ENCODE measurements at regions not wholly inside any gene's neighbourhood (a gene's known extent, or its start where the extent isn't known, plus 50 kb on each side); places are given as distances from the start of the nearest gene placed in this dataset.

DNA sequence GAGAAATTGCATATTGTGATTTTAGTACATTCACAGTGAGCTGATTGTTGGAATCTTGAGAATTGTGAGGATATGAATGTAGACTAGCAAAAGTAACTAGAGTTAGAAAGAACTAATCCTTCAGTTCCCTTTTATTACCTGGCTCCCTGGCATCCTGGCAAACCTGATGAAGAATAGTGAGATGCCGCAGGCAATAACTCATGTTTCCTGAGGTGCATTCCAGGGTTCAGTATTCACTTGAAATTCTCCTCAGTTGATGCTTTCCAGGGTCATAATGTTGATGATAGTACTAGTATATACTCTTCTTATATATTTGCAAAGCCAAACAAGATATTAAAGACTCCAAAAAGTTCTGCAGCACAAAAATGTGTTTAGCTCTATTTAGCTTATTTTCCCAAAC lies 432.1 kb upstream of the CELF4 start:
- intact Hi-C loops (cut with DNase I): no loop called here

DNA sequence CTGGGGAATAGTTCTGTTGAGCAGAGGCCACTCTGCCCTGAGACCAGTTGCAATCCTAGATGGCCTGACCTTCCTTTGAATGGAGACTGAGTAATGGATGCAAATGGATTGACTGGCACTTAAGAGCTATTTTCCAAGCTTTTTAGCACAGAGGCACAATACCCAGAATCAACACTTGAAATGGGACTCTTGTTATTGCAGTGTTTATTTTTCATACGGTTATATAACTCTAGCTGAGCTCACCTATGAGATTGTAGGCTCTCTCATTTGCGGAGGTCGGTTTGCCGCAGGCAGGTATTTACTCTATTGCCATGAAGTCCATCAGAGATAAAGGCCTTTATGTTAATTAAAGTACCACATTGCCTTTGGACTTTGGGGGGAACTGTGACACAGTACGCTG lies 422.3 kb upstream of the CELF4 start:
- H3K4me1 ChIP-seq: no peaks in the 10 kb centered on the region
- H3K27me3 ChIP-seq: no peaks in the 10 kb centered on the region
- intact Hi-C loops (cut with DNase I): no loop called here
- H3K9me3 ChIP-seq: no peaks in the 10 kb centered on the region
- no peaks in the 10 kb centered on the region for H3K36me3 ChIP-seq
- H3K27ac ChIP-seq: no peak overlapping the region
- no peak overlapping the region for H3K4me3 ChIP-seq
- DNase-seq: no peak
- 56 to 83% methylated on average over 5 of the region's 5 CpGs for WGBS, 2 donors
- TF ChIP-seq POLR2AphosphoS5 (IDR thresholded peaks at IDR 0.05): no peak
- no peak for TF ChIP-seq POLR2A (IDR thresholded peaks at IDR 0.05)
- TF ChIP-seq EP300 (IDR thresholded peaks at IDR 0.05): no peak
- TF ChIP-seq, protein P1, sequence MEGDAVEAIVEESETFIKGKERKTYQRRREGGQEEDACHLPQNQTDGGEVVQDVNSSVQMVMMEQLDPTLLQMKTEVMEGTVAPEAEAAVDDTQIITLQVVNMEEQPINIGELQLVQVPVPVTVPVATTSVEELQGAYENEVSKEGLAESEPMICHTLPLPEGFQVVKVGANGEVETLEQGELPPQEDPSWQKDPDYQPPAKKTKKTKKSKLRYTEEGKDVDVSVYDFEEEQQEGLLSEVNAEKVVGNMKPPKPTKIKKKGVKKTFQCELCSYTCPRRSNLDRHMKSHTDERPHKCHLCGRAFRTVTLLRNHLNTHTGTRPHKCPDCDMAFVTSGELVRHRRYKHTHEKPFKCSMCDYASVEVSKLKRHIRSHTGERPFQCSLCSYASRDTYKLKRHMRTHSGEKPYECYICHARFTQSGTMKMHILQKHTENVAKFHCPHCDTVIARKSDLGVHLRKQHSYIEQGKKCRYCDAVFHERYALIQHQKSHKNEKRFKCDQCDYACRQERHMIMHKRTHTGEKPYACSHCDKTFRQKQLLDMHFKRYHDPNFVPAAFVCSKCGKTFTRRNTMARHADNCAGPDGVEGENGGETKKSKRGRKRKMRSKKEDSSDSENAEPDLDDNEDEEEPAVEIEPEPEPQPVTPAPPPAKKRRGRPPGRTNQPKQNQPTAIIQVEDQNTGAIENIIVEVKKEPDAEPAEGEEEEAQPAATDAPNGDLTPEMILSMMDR (IDR thresholded peaks at IDR 0.05): no peak

More for the DNA sequence above, 432.1 kb upstream of the CELF4 start:
- H3K27ac ChIP-seq: no peak overlapping the region
- 71 to 93% methylated on average over 1 of the region's 1 CpG for WGBS, 2 donors
- H3K4me1 ChIP-seq: no peaks in the 10 kb centered on the region
- DNase-seq: no peak
- no peaks in the 10 kb centered on the region for H3K27me3 ChIP-seq
- no peak overlapping the region for H3K4me3 ChIP-seq
- TF ChIP-seq POLR2A (IDR thresholded peaks at IDR 0.05) (no peak), EP300 (IDR thresholded peaks at IDR 0.05) (no peak), POLR2AphosphoS5 (IDR thresholded peaks at IDR 0.05) (no peak)
- TF ChIP-seq, protein P1 (IDR thresholded peaks at IDR 0.05): no peak
- no peaks in the 10 kb centered on the region for H3K9me3 ChIP-seq
- H3K36me3 ChIP-seq: no peaks in the 10 kb centered on the region

DNA sequence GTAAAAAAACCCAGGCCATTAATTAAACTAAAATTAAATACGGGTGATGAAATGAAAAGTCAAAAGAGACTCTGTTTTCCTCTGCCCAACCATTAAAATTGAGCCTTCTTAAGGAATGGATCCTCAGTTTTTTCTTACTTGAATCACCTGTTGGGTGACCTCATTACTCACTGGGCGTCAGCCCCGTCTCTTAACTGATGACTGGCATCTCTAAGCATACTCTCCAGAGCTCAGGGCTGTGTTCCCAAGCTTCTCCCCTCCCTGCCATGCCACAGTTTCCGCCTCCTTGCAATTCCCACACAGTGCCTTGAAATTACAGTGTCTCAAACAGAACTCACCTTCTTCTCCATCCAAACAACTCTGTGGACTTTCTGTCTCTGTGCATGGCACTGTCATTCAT lies 421.1 kb upstream of the CELF4 start:
- WGBS, 2 donors: 80 to 84% methylated on average over 4 of the region's 4 CpGs
- H3K9me3 ChIP-seq: no peaks in the 10 kb centered on the region
- H3K27ac ChIP-seq: no peak overlapping the region
- no peaks in the 10 kb centered on the region for H3K27me3 ChIP-seq
- H3K36me3 ChIP-seq: no peaks in the 10 kb centered on the region
- intact Hi-C loops (cut with DNase I): no loop called here
- H3K4me3 ChIP-seq: no peak overlapping the region
- no peak for DNase-seq
- TF ChIP-seq POLR2A (IDR thresholded peaks at IDR 0.05): no peak
- TF ChIP-seq, protein P1 (IDR thresholded peaks at IDR 0.05): no peak
- TF ChIP-seq EP300 (IDR thresholded peaks at IDR 0.05): no peak
- no peak for TF ChIP-seq POLR2AphosphoS5 (IDR thresholded peaks at IDR 0.05)
- no peaks in the 10 kb centered on the region for H3K4me1 ChIP-seq

DNA sequence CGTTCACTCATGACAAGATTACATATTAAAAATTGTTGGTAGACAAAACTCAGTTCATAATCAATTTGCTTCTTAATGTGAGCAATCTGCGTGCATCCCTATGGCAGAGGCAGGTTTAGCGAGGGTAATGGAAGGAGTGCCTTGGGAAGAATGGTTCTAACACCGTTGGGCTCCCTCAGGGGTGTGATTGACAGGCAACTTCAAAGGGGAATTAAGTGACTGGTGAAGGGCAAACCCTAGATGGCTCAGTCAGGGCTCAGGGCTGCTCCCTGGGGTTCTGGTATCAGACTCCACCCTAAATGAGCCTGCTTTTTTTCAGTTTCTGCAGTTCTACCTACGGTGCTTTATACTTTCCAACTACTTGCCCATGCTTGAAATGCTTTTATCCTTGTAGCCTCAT lies 419.5 kb upstream of the CELF4 start:
- no peak for DNase-seq
- TF ChIP-seq POLR2A (IDR thresholded peaks at IDR 0.05) (no peak), POLR2AphosphoS5 (IDR thresholded peaks at IDR 0.05) (no peak)
- TF ChIP-seq, protein P1 (IDR thresholded peaks at IDR 0.05): no peak
- intact Hi-C loops (cut with DNase I): no loop called here
- H3K4me3 ChIP-seq: no peak overlapping the region
- no peak overlapping the region for H3K27ac ChIP-seq
- no peaks in the 10 kb centered on the region for H3K9me3 ChIP-seq
- no peaks in the 10 kb centered on the region for H3K27me3 ChIP-seq
- WGBS, 2 donors: 51 to 68% methylated on average over 5 of the region's 5 CpGs
- H3K36me3 ChIP-seq: no peaks in the 10 kb centered on the region
- H3K4me1 ChIP-seq: no peaks in the 10 kb centered on the region

DNA sequence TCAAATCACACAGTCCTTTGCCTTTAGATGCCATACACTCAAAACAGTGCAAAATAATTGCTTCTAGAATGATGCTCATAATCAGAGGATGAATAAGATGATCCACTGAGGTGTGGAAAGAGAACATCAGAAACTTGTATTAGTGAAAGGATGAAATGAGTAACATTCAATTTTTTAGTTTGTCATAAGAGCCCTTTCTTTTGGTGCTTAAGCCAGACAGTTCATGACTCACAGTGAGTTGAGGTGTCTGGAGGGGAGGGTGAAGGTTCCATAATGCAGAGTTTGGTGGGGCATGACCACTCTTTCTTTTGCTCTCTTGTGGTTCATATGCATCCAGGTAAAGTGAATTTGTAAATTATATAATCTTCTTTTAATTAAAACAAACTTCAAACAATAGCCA lies 415.0 kb upstream of the CELF4 start:
- no peaks in the 10 kb centered on the region for H3K27me3 ChIP-seq
- H3K9me3 ChIP-seq: no peaks in the 10 kb centered on the region
- H3K27ac ChIP-seq: no peak overlapping the region
- H3K4me1 ChIP-seq: no peaks in the 10 kb centered on the region
- H3K36me3 ChIP-seq: no peaks in the 10 kb centered on the region
- no peak overlapping the region for H3K4me3 ChIP-seq
- DNase-seq: no peak
- intact Hi-C loops (cut with DNase I): no loop called here
- TF ChIP-seq POLR2AphosphoS5 (IDR thresholded peaks at IDR 0.05) (no peak), POLR2A (IDR thresholded peaks at IDR 0.05) (no peak), EP300 (IDR thresholded peaks at IDR 0.05) (no peak)
- TF ChIP-seq, protein P1 (IDR thresholded peaks at IDR 0.05): no peak

Data from sigmoid colon (tissue), 6 donors.